ENCODE measurements at regions not wholly inside any gene's neighbourhood (a gene's known extent, or its start where the extent isn't known, plus 50 kb on each side); places are given as distances from the start of the nearest gene placed in this dataset.

- peak; percentile 4 for DNase-seq
Measured at GRCh38 chr3:189049458-189050236, 122.1 kb upstream of the TPRG1 start.

- DNase-seq, result no peak
Measured at GRCh38 chr3:189053322-189053721, 118.4 kb upstream of the TPRG1 start.

GRCh38 chr3:189056646-189057335, 115.0 kb upstream of the TPRG1 start:
- DNase-seq, result no peak

GRCh38 chr3:189057369-189057768, 114.4 kb upstream of the TPRG1 start:
- DNase-seq, result no peak

- DNase-seq, result no peak
Measured at GRCh38 chr3:189058071-189058470, 113.7 kb upstream of the TPRG1 start.

- no peak for DNase-seq
Measured at GRCh38 chr3:189070965-189071364, 100.8 kb upstream of the TPRG1 start.

- DNase-seq, result no peak
Measured at GRCh38 chr3:189071446-189071845, 100.3 kb upstream of the TPRG1 start.

GRCh38 chr3:189076449-189076848, 95.3 kb upstream of the TPRG1 start:
- no peak for DNase-seq

GRCh38 chr3:189080745-189081144, 91.0 kb upstream of the TPRG1 start:
- DNase-seq, result no peak

GRCh38 chr3:189082666-189083427, 88.9 kb upstream of the TPRG1 start:
- DNase-seq, result no peak

GRCh38 chr3:189084620-189085019, 87.2 kb upstream of the TPRG1 start:
- DNase-seq, result peak; percentile 26

- DNase-seq, result no peak
Measured at GRCh38 chr3:189092547-189092946, 79.2 kb upstream of the TPRG1 start.

GRCh38 chr3:189094539-189094938, 77.2 kb upstream of the TPRG1 start:
- no peak for DNase-seq

GRCh38 chr3:189096092-189096491, 75.7 kb upstream of the TPRG1 start:
- no peak for DNase-seq

- DNase-seq, result no peak
Measured at GRCh38 chr3:189099031-189099471, 72.7 kb upstream of the TPRG1 start.

- no peak for DNase-seq
Measured at GRCh38 chr3:189099505-189100290, 72.1 kb upstream of the TPRG1 start.

GRCh38 chr3:189100866-189101265, 70.9 kb upstream of the TPRG1 start:
- no peak for DNase-seq

- no peak for DNase-seq
Measured at GRCh38 chr3:189101594-189101993, 70.2 kb upstream of the TPRG1 start.

- DNase-seq, result no peak
Measured at GRCh38 chr3:189103208-189103607, 68.6 kb upstream of the TPRG1 start.

GRCh38 chr3:189108067-189108466, 63.7 kb upstream of the TPRG1 start:
- DNase-seq, result no peak

- DNase-seq, result no peak
Measured at GRCh38 chr3:189108735-189109134, 63.0 kb upstream of the TPRG1 start.

GRCh38 chr3:189109145-189109544, 62.6 kb upstream of the TPRG1 start:
- no peak for DNase-seq

- no peak for DNase-seq
Measured at GRCh38 chr3:189117087-189117486, 54.7 kb upstream of the TPRG1 start.
